ENCODE measurements at regions not wholly inside any gene's neighbourhood (a gene's known extent, or its start where the extent isn't known, plus 50 kb on each side); places are given as distances from the start of the nearest gene placed in this dataset.

DNA sequence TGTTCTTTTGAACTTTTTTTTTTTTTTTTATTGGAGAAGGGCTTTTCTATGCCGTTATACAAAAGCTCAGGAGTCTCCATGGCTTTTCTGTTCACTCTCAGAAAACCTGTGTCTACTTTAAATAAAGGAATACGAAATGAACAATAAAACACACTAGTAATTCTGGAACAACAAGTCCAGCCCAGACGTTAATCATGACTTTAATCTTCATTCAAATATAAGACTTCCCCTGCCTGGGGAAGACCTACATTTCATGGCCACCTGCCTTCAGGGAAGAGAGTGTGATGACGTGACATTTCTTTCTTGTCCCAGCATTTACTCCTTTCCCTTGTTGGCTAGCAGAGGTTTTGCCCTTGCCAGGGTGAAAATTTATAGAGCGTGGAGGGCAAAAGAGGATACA is 564.5 kb downstream of the PDCD6IP start:
- no peaks in the 10 kb centered on the region for H3K4me1 ChIP-seq (ENCODE audit: control insufficient read depth, insufficient read depth, low read length)
- no peaks in the 10 kb centered on the region for H3K9me3 ChIP-seq (ENCODE audit: control insufficient read depth, insufficient read depth, low read depth, low read length)
- H3K27me3 ChIP-seq (ENCODE audit: control insufficient read depth, insufficient read depth, low read length): no peaks in the 10 kb centered on the region
- in situ Hi-C loops (cut with HindIII; ENCODE audit: low pct_unique_long_range_greater_than_20kb, low sequenced_read_pairs) (no loop called here), intact Hi-C loops (cut with micrococcal nuclease; ENCODE audit: unreplicated experiment) (no loop called here)
- BruUV-seq (replicated peaks): no TSS peak
- ATAC-seq (no peak), DNase-seq (ENCODE audit: low read depth, low spot score) (no peak)
- H3K4me3 ChIP-seq (ENCODE audit: low read depth in 2 of 2, low read length in 2 of 2): no peak overlapping the region
- H3K36me3 ChIP-seq (ENCODE audit: control insufficient read depth, insufficient read depth, low read length): no peaks in the 10 kb centered on the region
- ChIA-PET POLR2A (no interaction called here), CTCF (no interaction called here)
- H3K27ac ChIP-seq (ENCODE audit: low read length): no peak overlapping the region
- TF ChIP-seq POLR2AphosphoS5 (IDR thresholded peaks at IDR 0.05; ENCODE audit: low read depth, low read length) (no peak), CTCF (IDR thresholded peaks at IDR 0.05) (no peak), SIN3A (IDR thresholded peaks at IDR 0.05; ENCODE audit: borderline replicate concordance, insufficient read depth, low read depth, low read length) (no peak), REST (IDR thresholded peaks at IDR 0.05; ENCODE audit: insufficient read depth in 1 of 2, low read depth in 2 of 2, low read length in 1 of 2) (no peak), TCF7L2 (IDR thresholded peaks at IDR 0.05; ENCODE audit: low read depth, low read length) (no peak)

DNA sequence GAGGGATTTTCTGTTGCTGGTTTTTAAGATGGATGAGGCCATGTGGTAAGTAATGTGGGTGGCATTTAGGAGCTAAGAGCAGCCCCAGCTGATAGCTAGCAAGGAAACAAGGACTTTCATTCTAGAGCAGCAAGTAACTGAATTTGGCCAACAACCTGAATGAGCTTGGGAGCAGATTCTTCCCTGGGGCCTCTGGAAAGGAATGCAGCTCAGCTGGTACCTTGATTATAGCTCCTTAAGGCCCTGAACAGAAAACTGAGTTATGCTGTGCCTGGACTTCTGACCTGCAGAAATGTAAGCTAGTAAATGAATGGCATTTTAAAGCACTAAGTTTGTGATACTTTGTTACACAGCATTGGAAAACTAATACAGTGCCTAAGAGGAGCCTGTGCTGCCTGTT is 565.5 kb downstream of the PDCD6IP start:
- TF ChIP-seq SIN3A (IDR thresholded peaks at IDR 0.05; ENCODE audit: borderline replicate concordance, insufficient read depth, low read depth, low read length) (no peak), CTCF (IDR thresholded peaks at IDR 0.05) (no peak), POLR2AphosphoS5 (IDR thresholded peaks at IDR 0.05; ENCODE audit: low read depth, low read length) (no peak), REST (IDR thresholded peaks at IDR 0.05; ENCODE audit: insufficient read depth in 1 of 2, low read depth in 2 of 2, low read length in 1 of 2) (no peak), TCF7L2 (IDR thresholded peaks at IDR 0.05; ENCODE audit: low read depth, low read length) (no peak)
- no peak for DNase-seq (ENCODE audit: low read depth, low spot score)
- no peaks in the 10 kb centered on the region for H3K27me3 ChIP-seq (ENCODE audit: control insufficient read depth, insufficient read depth, low read length)
- no peak overlapping the region for H3K4me3 ChIP-seq (ENCODE audit: low read depth in 2 of 2, low read length in 2 of 2)
- no peak overlapping the region for H3K27ac ChIP-seq (ENCODE audit: low read length)
- no peaks in the 10 kb centered on the region for H3K36me3 ChIP-seq (ENCODE audit: control insufficient read depth, insufficient read depth, low read length)
- in situ Hi-C loops (cut with HindIII; ENCODE audit: low pct_unique_long_range_greater_than_20kb, low sequenced_read_pairs): no loop called here
- intact Hi-C loops (cut with micrococcal nuclease; ENCODE audit: unreplicated experiment): no loop called here
- ATAC-seq: no peak
- no TSS peak for BruUV-seq (replicated peaks)
- no peaks in the 10 kb centered on the region for H3K4me1 ChIP-seq (ENCODE audit: control insufficient read depth, insufficient read depth, low read length)
- CTCF ChIA-PET: no interaction called here
- POLR2A ChIA-PET: no interaction called here
- no peaks in the 10 kb centered on the region for H3K9me3 ChIP-seq (ENCODE audit: control insufficient read depth, insufficient read depth, low read depth, low read length)
